IMR-90 (cell line): ENCODE measurements at regions not wholly inside any gene's neighbourhood (a gene's known extent, or its start where the extent isn't known, plus 50 kb on each side); places are given as distances from the start of the nearest gene placed in this dataset.
A peak's percentile ranks its signal among the peaks of the same experiment; 100 is the strongest.

Experiments
- ATAC-seq: fragments of 200-7000 bp; cut with Tn5 transposase; 2 replicates; pipeline ENCODE4 v1.9.1; 2020; ENCODE audit warnings: low read depth, mild to moderate bottlenecking, moderate library complexity
- BruUV-seq: library from RNA; stranded (reverse); fragments of 400-500 nt; replicated peaks from 2 replicates; lab custom pipeline; 2021; lab: Mats Ljungman, UMichigan
- CTCF ChIA-PET: fragments of 300-600 bp; formaldehyde crosslinking; extraction: SDS; loops from one replicate; lab custom pipeline; 2021; ENCODE audit warnings: antibody characterized with exemption; lab: Yijun Ruan, JAX
- POLR2A ChIA-PET: fragments of 300-600 bp; sonication (Branson Sonifier 250); formaldehyde crosslinking; loops from one replicate; lab custom pipeline; 2022; ENCODE audit warnings: antibody characterized with exemption; ENCODE audit not compliant: unreplicated experiment; lab: Charles Lee
- DNase-seq: peaks from one replicate; pipeline ENCODE4 v3.0.0; 2013
- H2AFZ ChIP-seq: replicated peaks from 2 replicates; pipeline ENCODE3; 2013; ENCODE audit warnings: low read length, mild to moderate bottlenecking; ENCODE audit not compliant: poor library complexity
- H2AK5ac ChIP-seq: 2 replicates; pipeline ENCODE4 v1.6.1; 2013; ENCODE audit warnings: low read depth, low read length, inconsistent platforms
- H2AK9ac ChIP-seq: replicated peaks from 2 replicates; pipeline ENCODE3; 2013; ENCODE audit warnings: mild to moderate bottlenecking, low read depth, low read length, moderate library complexity; ENCODE audit not compliant: poor library complexity
- H2BK120ac ChIP-seq: 2 replicates; pipeline ENCODE4 v1.6.1; 2013; ENCODE audit warnings: low read depth, low read length, inconsistent platforms
- H2BK15ac ChIP-seq: 3 replicates; pipeline ENCODE4 v1.6.1; 2013; ENCODE audit warnings: low read depth, low read length, inconsistent platforms
- H2BK20ac ChIP-seq: 2 replicates; pipeline ENCODE4 v1.6.1; 2013; ENCODE audit warnings: low read depth, mild to moderate bottlenecking, inconsistent platforms, low read length, moderate library complexity
- H2BK5ac ChIP-seq: 2 replicates; pipeline ENCODE4 v1.6.1; 2013; ENCODE audit warnings: mild to moderate bottlenecking, low read depth, low read length, inconsistent platforms; ENCODE audit not compliant: poor library complexity, severe bottlenecking
- H3K14ac ChIP-seq: replicated peaks from 2 replicates; pipeline ENCODE4 v1.6.1; 2013; ENCODE audit warnings: low read depth, low read length, inconsistent platforms
- H3K18ac ChIP-seq: 2 replicates; pipeline ENCODE4 v1.6.1; 2013; ENCODE audit warnings: low read depth, low read length, control low read depth
- H3K23ac ChIP-seq: 2 replicates; pipeline ENCODE4 v1.6.1; 2013; ENCODE audit warnings: low read depth, low read length, inconsistent platforms
- H3K27ac ChIP-seq: 2 replicates; pipeline ENCODE4 v1.5.1; 2013; ENCODE audit warnings: mild to moderate bottlenecking, control low read depth, low read length; ENCODE audit not compliant: insufficient read depth
- H3K27me3 ChIP-seq: 2 replicates; pipeline ENCODE4 v1.6.1; 2013; ENCODE audit warnings: low read length; ENCODE audit not compliant: control insufficient read depth, insufficient read depth
- H3K36me3 ChIP-seq: 2 replicates; pipeline ENCODE4 v1.6.1; 2013; ENCODE audit warnings: low read length, mixed read lengths; ENCODE audit not compliant: control insufficient read depth, insufficient read depth
- H3K4ac ChIP-seq: 2 replicates; pipeline ENCODE4 v1.6.1; 2013; ENCODE audit warnings: low read depth, low read length, inconsistent platforms
- H3K4me1 ChIP-seq: 2 replicates; pipeline ENCODE4 v1.6.1; 2013; ENCODE audit warnings: low read length, mixed read lengths; ENCODE audit not compliant: control insufficient read depth, insufficient read depth
- H3K4me2 ChIP-seq: 2 replicates; pipeline ENCODE4 v1.6.1; 2013; ENCODE audit warnings: low read depth, mild to moderate bottlenecking, control low read depth, low read length, moderate library complexity
- H3K4me3 ChIP-seq: 2 replicates; pipeline ENCODE4 v1.5.1; 2013; ENCODE audit warnings: low read depth, mild to moderate bottlenecking, control low read depth, low read length, moderate library complexity; ENCODE audit not compliant: insufficient read depth
- H3K56ac ChIP-seq: 2 replicates; pipeline ENCODE4 v1.6.1; 2013; ENCODE audit warnings: low read length, inconsistent platforms; ENCODE audit not compliant: insufficient read depth; ENCODE audit errors: extremely low read depth
- H3K79me1 ChIP-seq, 2 experiments: 2 replicates each; pipeline ENCODE4 v1.6.1; 2013; ENCODE audit warnings: low read length in 2 of 2, inconsistent platforms in 1 of 2, low read depth in 1 of 2
- H3K9ac ChIP-seq: 2 replicates; pipeline ENCODE4 v1.6.1; 2013; ENCODE audit warnings: low read depth, low read length, control low read depth
- H3K9me1 ChIP-seq: 2 replicates; pipeline ENCODE4 v1.6.1; 2013; ENCODE audit warnings: low read length, inconsistent platforms; ENCODE audit not compliant: insufficient read depth
- H3K9me3 ChIP-seq: 2 replicates; pipeline ENCODE4 v1.6.1; 2013; ENCODE audit warnings: low read length; ENCODE audit not compliant: control insufficient read depth, insufficient read depth
- H4K20me1 ChIP-seq: 2 replicates; pipeline ENCODE4 v1.6.1; 2013; ENCODE audit warnings: low read length, inconsistent platforms; ENCODE audit not compliant: insufficient read depth
- H4K5ac ChIP-seq: 2 replicates; pipeline ENCODE4 v1.6.1; 2013; ENCODE audit warnings: mild to moderate bottlenecking, low read depth, low read length, control low read depth
- H4K8ac ChIP-seq, 2 experiments: 2 replicates each; pipeline ENCODE4 v1.6.1; 2013; ENCODE audit warnings: low read depth in 2 of 2, low read length in 2 of 2, control low read depth in 1 of 2, inconsistent platforms in 1 of 2
- H4K91ac ChIP-seq: 2 replicates; pipeline ENCODE4 v1.6.1; 2013; ENCODE audit warnings: low read depth, low read length, inconsistent platforms; ENCODE audit not compliant: insufficient read depth
- BHLHE40 ChIP-seq: fragments of 150-350 bp; IDR thresholded peaks from 2 replicates; pipeline ENCODE4 v1.6.1; 2016; ENCODE audit warnings: mild to moderate bottlenecking, low read depth, low read length
- CEBPB ChIP-seq: IDR thresholded peaks from 2 replicates; pipeline ENCODE4 v1.6.1; 2012; ENCODE audit warnings: low read depth, low read length, improper control_type of control experiment
- FOS ChIP-seq: fragments of 150-350 bp; IDR thresholded peaks from 2 replicates; pipeline ENCODE4 v1.6.1; 2016; ENCODE audit warnings: low read depth, low read length
- MAZ ChIP-seq: IDR thresholded peaks from 2 replicates; pipeline ENCODE4 v1.6.1; 2012; ENCODE audit warnings: low read depth, mild to moderate bottlenecking, low read length, improper control_type of control experiment, moderate library complexity, borderline replicate concordance
- MXI1 ChIP-seq: IDR thresholded peaks from 2 replicates; pipeline ENCODE4 v1.6.1; 2012; ENCODE audit warnings: low read depth, mild to moderate bottlenecking, low read length, moderate library complexity, borderline replicate concordance
- POLR2A ChIP-seq: IDR thresholded peaks from 2 replicates; pipeline ENCODE4 v1.6.1; 2012; ENCODE audit warnings: mild to moderate bottlenecking, low read depth, low read length
- RAD21 ChIP-seq: IDR thresholded peaks from 2 replicates; pipeline ENCODE4 v1.6.1; 2012; ENCODE audit warnings: low read length, improper control_type of control experiment
- RFX5 ChIP-seq: IDR thresholded peaks from 2 replicates; pipeline ENCODE4 v1.8.0; 2012; ENCODE audit warnings: low read depth, mild to moderate bottlenecking, low read length, moderate library complexity
- WGBS, 2 experiments: methylation state at CpG; one replicate each; pipeline versions ENCODE4 v1.1.5 to v1.1.7; 2013; ENCODE audit warnings: missing lambda C conversion rate in 2 of 2; ENCODE audit not compliant: insufficient read length in 1 of 2; ENCODE audit errors: extremely low coverage in 2 of 2; 5-methylcytosine and 5-hydroxymethylcytosine counted together
- dilution Hi-C: fragments of 300-500 bp; cut with HindIII; formaldehyde crosslinking; loops from one replicate; pipeline ENCODE4 v1.14.3; 2018; ENCODE audit warnings: low sequenced_read_pairs; ENCODE audit not compliant: unreplicated experiment
- in situ Hi-C: fragments of 300-500 bp; cut with MboI; formaldehyde crosslinking; loops from 3 replicates; pipeline ENCODE4 v1.14.3; 2019; ENCODE audit warnings: low sequenced_read_pairs, inconsistent platforms, mixed read lengths
- intact Hi-C: fragments of 100-400 bp; cut with micrococcal nuclease; formaldehyde crosslinking; loops from 2 replicates; pipeline ENCODE4 v1.10.0; 2022
- TF ChIP-seq, protein P1 (sequence below): fragments of 150-350 bp; IDR thresholded peaks from 2 replicates; pipeline ENCODE4 v1.6.1; 2017; ENCODE audit warnings: mild to moderate bottlenecking, antibody characterized with exemption, low read length, low read depth
- TF ChIP-seq, protein P2 (sequence below): conservative IDR thresholded peaks from 2 replicates; pipeline ENCODE4 v1.5.1; 2012; ENCODE audit warnings: mild to moderate bottlenecking, low read depth, low read length, improper control_type of control experiment

- no peaks in the 10 kb centered on the region for H3K9me1 ChIP-seq
- no peak overlapping the region for H3K27ac ChIP-seq
- peak overlapping the region; percentile 80 for H2BK120ac ChIP-seq
- ChIA-PET POLR2A (no interaction called here), CTCF (no interaction called here)
- peak overlapping the region; percentile 68 for H3K4ac ChIP-seq
- intact Hi-C loops (no loop called here), dilution Hi-C loops (no loop called here), in situ Hi-C loops (no loop called here)
- peak overlapping the region; percentile 65 for H2AK9ac ChIP-seq
- WGBS, 2 experiments, result no CpG with 5 or more reads among the region's 2 CpGs
- H2BK15ac ChIP-seq, result peak overlapping the region; percentile 94; the same call in 2 of the 3 replicates
- ATAC-seq, result peak; percentile 29; the same call in 1 of the 2 replicates
- H3K4me1 ChIP-seq, result peaks cover 5% of the 10 kb centered on the region; the same call in 1 of the 2 replicates
- H3K56ac ChIP-seq, result no peak overlapping the region
- TF ChIP-seq FOS (no peak), MXI1 (no peak), RAD21 (no peak), CEBPB (no peak), RFX5 (no peak), MAZ (no peak), BHLHE40 (no peak), POLR2A (no peak)
- TF ChIP-seq, protein P1, sequence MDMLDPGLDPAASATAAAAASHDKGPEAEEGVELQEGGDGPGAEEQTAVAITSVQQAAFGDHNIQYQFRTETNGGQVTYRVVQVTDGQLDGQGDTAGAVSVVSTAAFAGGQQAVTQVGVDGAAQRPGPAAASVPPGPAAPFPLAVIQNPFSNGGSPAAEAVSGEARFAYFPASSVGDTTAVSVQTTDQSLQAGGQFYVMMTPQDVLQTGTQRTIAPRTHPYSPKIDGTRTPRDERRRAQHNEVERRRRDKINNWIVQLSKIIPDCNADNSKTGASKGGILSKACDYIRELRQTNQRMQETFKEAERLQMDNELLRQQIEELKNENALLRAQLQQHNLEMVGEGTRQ, result no peak
- TF ChIP-seq, protein P2, sequence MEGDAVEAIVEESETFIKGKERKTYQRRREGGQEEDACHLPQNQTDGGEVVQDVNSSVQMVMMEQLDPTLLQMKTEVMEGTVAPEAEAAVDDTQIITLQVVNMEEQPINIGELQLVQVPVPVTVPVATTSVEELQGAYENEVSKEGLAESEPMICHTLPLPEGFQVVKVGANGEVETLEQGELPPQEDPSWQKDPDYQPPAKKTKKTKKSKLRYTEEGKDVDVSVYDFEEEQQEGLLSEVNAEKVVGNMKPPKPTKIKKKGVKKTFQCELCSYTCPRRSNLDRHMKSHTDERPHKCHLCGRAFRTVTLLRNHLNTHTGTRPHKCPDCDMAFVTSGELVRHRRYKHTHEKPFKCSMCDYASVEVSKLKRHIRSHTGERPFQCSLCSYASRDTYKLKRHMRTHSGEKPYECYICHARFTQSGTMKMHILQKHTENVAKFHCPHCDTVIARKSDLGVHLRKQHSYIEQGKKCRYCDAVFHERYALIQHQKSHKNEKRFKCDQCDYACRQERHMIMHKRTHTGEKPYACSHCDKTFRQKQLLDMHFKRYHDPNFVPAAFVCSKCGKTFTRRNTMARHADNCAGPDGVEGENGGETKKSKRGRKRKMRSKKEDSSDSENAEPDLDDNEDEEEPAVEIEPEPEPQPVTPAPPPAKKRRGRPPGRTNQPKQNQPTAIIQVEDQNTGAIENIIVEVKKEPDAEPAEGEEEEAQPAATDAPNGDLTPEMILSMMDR, result no peak
- H3K9ac ChIP-seq, result no peak overlapping the region
- peak overlapping the region; percentile 68; the same call in 1 of the 2 replicates for H3K18ac ChIP-seq
- DNase-seq, result peak; percentile 71
- H4K8ac ChIP-seq, result peak overlapping the region; percentile 31 to 83
- H4K91ac ChIP-seq, result peak overlapping the region; percentile 72; the same call in 1 of the 2 replicates
- peak overlapping the region; percentile 1; the same call in 1 of the 2 replicates for H3K14ac ChIP-seq
- H2AFZ ChIP-seq, result peak overlapping the region; percentile 90
- no peak overlapping the region for H3K23ac ChIP-seq
- H3K36me3 ChIP-seq, result no peaks in the 10 kb centered on the region
- no peaks in the 10 kb centered on the region for H4K20me1 ChIP-seq
- no peaks in the 10 kb centered on the region for H3K79me1 ChIP-seq
- no peak overlapping the region for H3K4me3 ChIP-seq
- H4K5ac ChIP-seq, result peak overlapping the region; percentile 50
- peak overlapping the region; percentile 46 for H2BK5ac ChIP-seq
- H2AK5ac ChIP-seq, result peak overlapping the region; percentile 6; the same call in 1 of the 2 replicates
- BruUV-seq, result no TSS peak
- H3K4me2 ChIP-seq, result 0 out of 2 replicates have a peak overlapping the region, but pooled peaks have one; percentile 1
- peak overlapping the region; percentile 87; the same call in 1 of the 2 replicates for H2BK20ac ChIP-seq
- no peaks in the 10 kb centered on the region for H3K27me3 ChIP-seq
- H3K9me3 ChIP-seq, result peaks cover 4% of the 10 kb centered on the region
Observed at GRCh38 chr6:140480852-140481251, 1106.4 kb upstream of the CITED2 start.
